ENCODE measurements at regions not wholly inside any gene's neighbourhood (a gene's known extent, or its start where the extent isn't known, plus 50 kb on each side); places are given as distances from the start of the nearest gene placed in this dataset.

DNA sequence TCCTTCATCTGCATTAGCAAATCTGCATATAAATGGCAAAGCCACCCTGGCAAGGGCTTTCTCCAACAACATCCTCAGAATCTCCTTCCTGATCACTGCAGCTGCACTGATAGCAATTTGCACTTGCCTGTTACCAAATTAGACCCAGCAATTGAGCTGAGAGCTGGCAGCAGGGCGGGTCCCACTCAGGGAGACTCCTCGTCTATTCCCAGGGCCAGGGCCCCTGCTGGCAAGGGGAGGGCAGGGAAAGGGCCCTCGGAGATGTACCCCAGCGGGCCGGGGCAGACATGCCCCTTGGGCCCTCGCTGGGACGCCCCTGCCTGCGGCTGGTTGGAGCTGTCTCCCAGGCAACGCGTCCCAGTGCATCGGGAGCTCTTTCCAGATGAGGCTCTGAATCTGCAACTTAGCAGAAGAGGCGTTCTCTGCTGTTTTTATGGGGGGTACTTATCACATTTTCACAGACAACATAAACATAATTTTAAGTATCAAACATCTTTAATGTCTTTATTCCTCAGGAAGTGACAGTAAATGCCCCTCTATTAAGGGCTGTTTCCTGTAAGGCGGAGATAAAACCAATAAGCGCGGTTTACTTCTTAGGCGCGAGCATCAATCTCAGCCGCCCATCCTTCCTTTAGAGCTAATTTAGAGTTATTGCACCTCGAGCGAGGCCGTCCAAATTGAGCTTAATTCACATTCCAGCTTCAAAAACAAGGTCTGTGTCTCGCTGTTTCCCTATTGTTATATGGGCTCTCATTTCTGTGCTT, 249.0 kb upstream of the PPP2R2D start:
- ChIA-PET POLR2A (no interaction called here), CTCF (no interaction called here)
- no peaks in the 10 kb centered on the region for H4K20me1 ChIP-seq (replicated peaks; ENCODE audit: control insufficient read depth, extremely low read depth, insufficient read depth, low read length)
- H3K36me3 ChIP-seq (ENCODE audit: control insufficient read depth in 2 of 2, extremely low read depth in 1 of 2, insufficient read depth in 2 of 2, low read length in 2 of 2), result no peaks in the 10 kb centered on the region
- no peak overlapping the region for H3K4me3 ChIP-seq (replicated peaks in 1 of 3; ENCODE audit: insufficient read depth in 1 of 3, low read depth in 1 of 3, low read length in 3 of 3)
- no TSS peak for BruUV-seq (replicated peaks)
- H3K9me3 ChIP-seq (replicated peaks; ENCODE audit: control insufficient read depth, insufficient read depth, low read length), result peaks cover 10% of the 10 kb centered on the region
- intact Hi-C loops (cut with micrococcal nuclease) (no loop called here), dilution Hi-C loops (cut with MboI; ENCODE audit: extremely low pct_ligation_motif_present, low sequenced_read_pairs) (no loop called here)
- H3K27me3 ChIP-seq (ENCODE audit: control insufficient read depth in 2 of 2, insufficient read depth in 2 of 2, low read length in 2 of 2), result no peaks in the 10 kb centered on the region
- DNase-seq (ENCODE audit: low read depth, low spot score), result no peak
- H3K9me1 ChIP-seq (replicated peaks; ENCODE audit: control insufficient read depth, extremely low read depth, insufficient read depth, low read length), result no peaks in the 10 kb centered on the region
- no peak overlapping the region for H3K4me2 ChIP-seq (ENCODE audit: insufficient read depth, low read length)
- FAIRE-seq, result no peak
- H3K9ac ChIP-seq (replicated peaks; ENCODE audit: extremely low read depth, insufficient read depth, low read length), result no peak overlapping the region
- H3K4me1 ChIP-seq (ENCODE audit: control insufficient read depth, extremely low read depth, insufficient read depth, low read length), result no peaks in the 10 kb centered on the region
- H3K79me2 ChIP-seq (ENCODE audit: control insufficient read depth, insufficient read depth, low read length), result no peaks in the 10 kb centered on the region
- H3K27ac ChIP-seq (ENCODE audit: insufficient read depth, low read depth, low read length), result no peak overlapping the region
- TF ChIP-seq, protein P1, sequence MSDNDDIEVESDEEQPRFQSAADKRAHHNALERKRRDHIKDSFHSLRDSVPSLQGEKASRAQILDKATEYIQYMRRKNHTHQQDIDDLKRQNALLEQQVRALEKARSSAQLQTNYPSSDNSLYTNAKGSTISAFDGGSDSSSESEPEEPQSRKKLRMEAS (IDR thresholded peaks at IDR 0.05; ENCODE audit: insufficient read depth, insufficient read length), result no peak
- TF ChIP-seq GATA2 (IDR thresholded peaks at IDR 0.05; ENCODE audit: insufficient read depth, insufficient read length, low read depth, low read length), result no peak
- TF ChIP-seq POLR2AphosphoS5 (IDR thresholded peaks at IDR 0.05; ENCODE audit: insufficient read depth, low read depth, low read length), result no peak
- TF ChIP-seq, protein P2, sequence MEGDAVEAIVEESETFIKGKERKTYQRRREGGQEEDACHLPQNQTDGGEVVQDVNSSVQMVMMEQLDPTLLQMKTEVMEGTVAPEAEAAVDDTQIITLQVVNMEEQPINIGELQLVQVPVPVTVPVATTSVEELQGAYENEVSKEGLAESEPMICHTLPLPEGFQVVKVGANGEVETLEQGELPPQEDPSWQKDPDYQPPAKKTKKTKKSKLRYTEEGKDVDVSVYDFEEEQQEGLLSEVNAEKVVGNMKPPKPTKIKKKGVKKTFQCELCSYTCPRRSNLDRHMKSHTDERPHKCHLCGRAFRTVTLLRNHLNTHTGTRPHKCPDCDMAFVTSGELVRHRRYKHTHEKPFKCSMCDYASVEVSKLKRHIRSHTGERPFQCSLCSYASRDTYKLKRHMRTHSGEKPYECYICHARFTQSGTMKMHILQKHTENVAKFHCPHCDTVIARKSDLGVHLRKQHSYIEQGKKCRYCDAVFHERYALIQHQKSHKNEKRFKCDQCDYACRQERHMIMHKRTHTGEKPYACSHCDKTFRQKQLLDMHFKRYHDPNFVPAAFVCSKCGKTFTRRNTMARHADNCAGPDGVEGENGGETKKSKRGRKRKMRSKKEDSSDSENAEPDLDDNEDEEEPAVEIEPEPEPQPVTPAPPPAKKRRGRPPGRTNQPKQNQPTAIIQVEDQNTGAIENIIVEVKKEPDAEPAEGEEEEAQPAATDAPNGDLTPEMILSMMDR (IDR thresholded peaks at IDR 0.05; ENCODE audit: extremely low read depth in 1 of 2, insufficient read depth in 1 of 2, low read depth in 1 of 2, low read length in 2 of 2), result no peak
- no peak for TF ChIP-seq JUN (IDR thresholded peaks at IDR 0.05; ENCODE audit: borderline replicate concordance, insufficient read depth, insufficient read length, low read depth)
- no peak for TF ChIP-seq EZH2 (IDR thresholded peaks at IDR 0.05; ENCODE audit: borderline replicate concordance, low read depth, low read length, severe bottlenecking)
- TF ChIP-seq POLR2A (IDR thresholded peaks at IDR 0.05; ENCODE audit: low read depth, low read length), result no peak
- TF ChIP-seq MYC (IDR thresholded peaks at IDR 0.05; ENCODE audit: low read depth, low read length), result no peak
- H2AFZ ChIP-seq (ENCODE audit: low read depth, low read length), result no peak overlapping the region
